Lower leg skin (tissue), 3 donors: ENCODE measurements at regions not wholly inside any gene's neighbourhood (a gene's known extent, or its start where the extent isn't known, plus 50 kb on each side); places are given as distances from the start of the nearest gene placed in this dataset.
"Not testable (repeated sequence)": the region's sequence is repeated elsewhere in the genome, so short reads cannot be mapped to it uniquely, and the experiment has no call there.

Experiments
- POLR2A ChIP-seq, 2 donors: fragments of 450-650 bp; IDR thresholded peaks; one replicate each; pipeline ENCODE4 v1.6.1; 2016 to 2017; ENCODE audit warnings: antibody characterized with exemption in 2 of 2, mild to moderate bottlenecking in 1 of 2, moderate library complexity in 1 of 2
- TF ChIP-seq, protein P1 (sequence below), 3 donors: fragments of 450-650 bp; IDR thresholded peaks; one replicate each; pipeline ENCODE4 v1.5.1; 2016; ENCODE audit warnings: antibody characterized with exemption in 3 of 3, mild to moderate bottlenecking in 3 of 3, moderate library complexity in 2 of 3

DNA sequence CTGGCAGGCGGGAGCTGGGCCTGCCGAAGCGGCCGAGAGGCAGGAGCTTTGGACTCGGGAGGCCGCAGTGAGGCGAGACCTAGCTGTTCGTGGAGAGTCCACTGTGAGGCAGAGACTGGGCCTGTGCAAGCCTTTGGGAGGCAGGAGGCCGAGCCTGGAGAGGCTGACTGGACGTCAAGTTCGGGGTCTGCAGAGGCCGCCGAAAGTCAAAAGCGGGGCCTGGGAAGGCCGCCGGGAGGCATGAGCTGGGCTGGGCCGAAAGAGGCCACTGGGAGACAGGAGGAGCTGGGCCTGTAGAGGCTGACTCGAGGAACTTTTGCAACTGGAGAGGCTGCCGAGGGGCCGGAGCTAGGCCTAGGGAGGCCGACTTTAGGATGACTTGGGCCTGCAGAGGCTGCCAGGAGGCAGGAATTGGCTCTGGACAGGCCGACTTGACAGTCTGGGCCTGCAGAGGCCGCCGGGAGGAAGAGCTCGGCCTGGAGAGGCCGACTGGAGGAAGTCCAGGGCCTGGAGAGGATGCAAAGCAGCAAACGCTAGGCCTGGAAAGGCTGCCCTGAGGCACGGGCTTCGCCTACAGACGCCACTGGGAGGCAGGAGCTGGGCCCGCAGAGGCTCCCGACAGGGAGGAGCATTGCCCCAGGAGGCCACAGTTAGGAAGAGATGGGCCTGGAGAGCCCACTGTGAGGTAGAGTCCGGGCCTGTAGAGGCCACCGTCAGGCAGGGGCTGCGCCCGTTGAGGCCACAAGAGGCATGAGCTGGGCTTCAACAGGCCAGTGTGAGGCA lies 304.0 kb downstream of the ZNF479 start:
- TF ChIP-seq POLR2A (IDR thresholded peaks at IDR 0.05): not testable (repeated sequence)
- TF ChIP-seq, protein P1, sequence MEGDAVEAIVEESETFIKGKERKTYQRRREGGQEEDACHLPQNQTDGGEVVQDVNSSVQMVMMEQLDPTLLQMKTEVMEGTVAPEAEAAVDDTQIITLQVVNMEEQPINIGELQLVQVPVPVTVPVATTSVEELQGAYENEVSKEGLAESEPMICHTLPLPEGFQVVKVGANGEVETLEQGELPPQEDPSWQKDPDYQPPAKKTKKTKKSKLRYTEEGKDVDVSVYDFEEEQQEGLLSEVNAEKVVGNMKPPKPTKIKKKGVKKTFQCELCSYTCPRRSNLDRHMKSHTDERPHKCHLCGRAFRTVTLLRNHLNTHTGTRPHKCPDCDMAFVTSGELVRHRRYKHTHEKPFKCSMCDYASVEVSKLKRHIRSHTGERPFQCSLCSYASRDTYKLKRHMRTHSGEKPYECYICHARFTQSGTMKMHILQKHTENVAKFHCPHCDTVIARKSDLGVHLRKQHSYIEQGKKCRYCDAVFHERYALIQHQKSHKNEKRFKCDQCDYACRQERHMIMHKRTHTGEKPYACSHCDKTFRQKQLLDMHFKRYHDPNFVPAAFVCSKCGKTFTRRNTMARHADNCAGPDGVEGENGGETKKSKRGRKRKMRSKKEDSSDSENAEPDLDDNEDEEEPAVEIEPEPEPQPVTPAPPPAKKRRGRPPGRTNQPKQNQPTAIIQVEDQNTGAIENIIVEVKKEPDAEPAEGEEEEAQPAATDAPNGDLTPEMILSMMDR (IDR thresholded peaks at IDR 0.05): not testable (repeated sequence)
